ENCODE measurements at regions not wholly inside any gene's neighbourhood (a gene's known extent, or its start where the extent isn't known, plus 50 kb on each side); places are given as distances from the start of the nearest gene placed in this dataset.
A peak's percentile ranks its signal among the peaks of the same experiment; 100 is the strongest.
"Not testable (repeated sequence)": the region's sequence is repeated elsewhere in the genome, so short reads cannot be mapped to it uniquely, and the experiment has no call there.

DNA sequence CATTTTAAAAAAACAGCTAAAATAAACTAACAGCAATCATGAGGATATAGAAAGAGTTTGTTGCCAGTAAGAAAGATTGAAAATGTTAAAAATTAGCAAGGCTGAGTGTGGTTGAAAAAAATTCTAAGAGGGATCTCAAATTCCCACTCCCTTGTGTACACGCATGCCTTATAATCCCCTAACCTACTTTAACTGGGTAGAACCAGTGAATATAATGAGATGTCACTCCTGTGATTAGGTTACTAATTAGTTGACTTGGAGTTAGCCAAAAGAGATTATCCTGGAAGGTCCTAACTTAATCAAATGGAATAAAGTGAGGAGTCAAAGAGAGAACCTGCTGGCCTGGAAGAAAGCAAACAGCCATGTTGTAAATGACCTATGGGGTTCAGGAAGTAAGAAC lies 286.0 kb upstream of the TGFBR2 start:
- Mint-ChIP-seq H3K27me3 (no peaks in the 10 kb centered on the region), H3K36me3 (ENCODE audit: insufficient read depth) (peaks cover 1% of the 10 kb centered on the region), H3K4me3 (ENCODE audit: low read depth) (no peak overlapping the region), H3K4me1 (ENCODE audit: low read depth) (peaks cover 1% of the 10 kb centered on the region), H3K27ac (no peak overlapping the region), H3K9me3 (ENCODE audit: low read depth) (peaks cover 19% of the 10 kb centered on the region)
- DNase-seq (ENCODE audit: low spot score, unreplicated experiment) = no peak
- no peak for TF ChIP-seq CTCF (IDR thresholded peaks at IDR 0.05; ENCODE audit: unreplicated experiment)

GRCh38 chr3:30321065-30321464 lies 285.3 kb upstream of the TGFBR2 start:
- H3K4me1 Mint-ChIP-seq (ENCODE audit: low read depth) = peaks cover 5% of the 10 kb centered on the region
- DNase-seq (ENCODE audit: low spot score, unreplicated experiment) = no peak
- H3K27me3 Mint-ChIP-seq = no peaks in the 10 kb centered on the region
- peaks cover 19% of the 10 kb centered on the region for H3K9me3 Mint-ChIP-seq (ENCODE audit: low read depth)
- H3K27ac Mint-ChIP-seq = no peak overlapping the region
- H3K36me3 Mint-ChIP-seq (ENCODE audit: insufficient read depth) = peaks cover 1% of the 10 kb centered on the region
- TF ChIP-seq CTCF (IDR thresholded peaks at IDR 0.05; ENCODE audit: unreplicated experiment) = no peak
- H3K4me3 Mint-ChIP-seq (ENCODE audit: low read depth) = no peak overlapping the region

- H3K27me3 Mint-ChIP-seq; H3K4me3 Mint-ChIP-seq (ENCODE audit: low read depth); DNase-seq (ENCODE audit: low spot score, unreplicated experiment); H3K4me1 Mint-ChIP-seq (ENCODE audit: low read depth); H3K36me3 Mint-ChIP-seq (ENCODE audit: insufficient read depth); H3K27ac Mint-ChIP-seq: not testable (repeated sequence)
- H3K9me3 Mint-ChIP-seq (ENCODE audit: low read depth) = peaks cover 16% of the 10 kb centered on the region
Measured at GRCh38 chr3:30323649-30324048, 282.8 kb upstream of the TGFBR2 start.

- H3K27me3 Mint-ChIP-seq = no peaks in the 10 kb centered on the region
- H3K4me1 Mint-ChIP-seq (ENCODE audit: low read depth) = peaks cover 5% of the 10 kb centered on the region
- no peak for TF ChIP-seq CTCF (IDR thresholded peaks at IDR 0.05; ENCODE audit: unreplicated experiment)
- no peak overlapping the region for H3K4me3 Mint-ChIP-seq (ENCODE audit: low read depth)
- peaks cover 16% of the 10 kb centered on the region for H3K9me3 Mint-ChIP-seq (ENCODE audit: low read depth)
- no peak overlapping the region for H3K27ac Mint-ChIP-seq
- H3K36me3 Mint-ChIP-seq (ENCODE audit: insufficient read depth) = peaks cover 1% of the 10 kb centered on the region
- DNase-seq (ENCODE audit: low spot score, unreplicated experiment) = no peak
Measured at GRCh38 chr3:30324587-30324986, 281.8 kb upstream of the TGFBR2 start.

GRCh38 chr3:30327976-30328375 lies 278.4 kb upstream of the TGFBR2 start:
- not testable (repeated sequence) for H3K27me3 Mint-ChIP-seq; H3K4me3 Mint-ChIP-seq (ENCODE audit: low read depth); DNase-seq (ENCODE audit: low spot score, unreplicated experiment); H3K36me3 Mint-ChIP-seq (ENCODE audit: insufficient read depth); H3K27ac Mint-ChIP-seq; H3K9me3 Mint-ChIP-seq (ENCODE audit: low read depth)
- peaks cover 23% of the 10 kb centered on the region for H3K4me1 Mint-ChIP-seq (ENCODE audit: low read depth)

DNA sequence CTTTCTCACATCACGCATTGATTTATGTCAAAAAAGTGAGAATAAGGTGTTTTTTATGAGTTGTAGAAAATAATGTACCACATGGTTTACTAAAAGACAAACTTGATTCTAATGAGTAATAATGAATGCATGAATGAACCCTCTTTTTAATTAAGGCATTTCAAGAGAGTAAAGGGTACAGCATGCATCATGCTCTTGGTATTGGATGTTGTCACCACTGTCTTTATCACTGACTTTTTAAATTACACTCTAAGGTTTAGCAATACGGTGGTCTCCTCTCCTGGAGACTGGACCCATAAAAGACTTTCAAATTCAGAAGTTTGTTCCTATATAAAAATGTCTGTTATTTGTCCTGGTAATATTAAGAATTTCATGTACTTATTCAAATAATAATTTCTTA lies 277.5 kb upstream of the TGFBR2 start:
- not testable (repeated sequence) for H3K27me3 Mint-ChIP-seq

DNA sequence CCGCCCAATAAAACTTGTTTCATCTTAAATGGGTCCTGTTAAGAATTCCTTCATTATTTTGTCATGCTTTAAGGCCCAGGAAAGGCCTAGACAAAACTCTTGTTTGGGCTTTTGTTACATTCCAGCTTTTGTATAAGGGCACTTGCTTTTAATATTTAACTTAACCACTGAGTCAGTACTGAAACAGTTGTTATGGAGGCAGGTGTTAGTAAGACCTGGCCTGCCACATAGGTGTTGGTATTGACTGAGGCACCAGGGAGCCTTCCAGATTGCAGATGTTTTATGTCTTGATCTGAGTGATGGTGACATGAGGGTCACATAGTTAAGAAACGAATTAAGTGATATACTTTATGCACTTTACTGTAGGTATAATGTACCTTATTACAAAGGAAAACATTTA lies 274.9 kb upstream of the TGFBR2 start:
- no peaks in the 10 kb centered on the region for H3K27me3 Mint-ChIP-seq

More for the DNA sequence above, 277.5 kb upstream of the TGFBR2 start:
- not testable (repeated sequence) for H3K9me3 Mint-ChIP-seq (ENCODE audit: low read depth); H3K27ac Mint-ChIP-seq; DNase-seq (ENCODE audit: low spot score, unreplicated experiment); H3K4me3 Mint-ChIP-seq (ENCODE audit: low read depth); H3K36me3 Mint-ChIP-seq (ENCODE audit: insufficient read depth)
- peaks cover 28% of the 10 kb centered on the region for H3K4me1 Mint-ChIP-seq (ENCODE audit: low read depth)

More for the DNA sequence above, 274.9 kb upstream of the TGFBR2 start:
- no peak for TF ChIP-seq CTCF (IDR thresholded peaks at IDR 0.05; ENCODE audit: unreplicated experiment)
- Mint-ChIP-seq H3K27ac (peak overlapping the region; percentile 81), H3K4me3 (ENCODE audit: low read depth) (no peak overlapping the region), H3K9me3 (ENCODE audit: low read depth) (no peaks in the 10 kb centered on the region), H3K36me3 (ENCODE audit: insufficient read depth) (no peaks in the 10 kb centered on the region), H3K4me1 (ENCODE audit: low read depth) (peaks cover 25% of the 10 kb centered on the region)
- DNase-seq (ENCODE audit: low spot score, unreplicated experiment) = no peak
